ENCODE measurements at regions not wholly inside any gene's neighbourhood (a gene's known extent, or its start where the extent isn't known, plus 50 kb on each side); places are given as distances from the start of the nearest gene placed in this dataset.

DNA sequence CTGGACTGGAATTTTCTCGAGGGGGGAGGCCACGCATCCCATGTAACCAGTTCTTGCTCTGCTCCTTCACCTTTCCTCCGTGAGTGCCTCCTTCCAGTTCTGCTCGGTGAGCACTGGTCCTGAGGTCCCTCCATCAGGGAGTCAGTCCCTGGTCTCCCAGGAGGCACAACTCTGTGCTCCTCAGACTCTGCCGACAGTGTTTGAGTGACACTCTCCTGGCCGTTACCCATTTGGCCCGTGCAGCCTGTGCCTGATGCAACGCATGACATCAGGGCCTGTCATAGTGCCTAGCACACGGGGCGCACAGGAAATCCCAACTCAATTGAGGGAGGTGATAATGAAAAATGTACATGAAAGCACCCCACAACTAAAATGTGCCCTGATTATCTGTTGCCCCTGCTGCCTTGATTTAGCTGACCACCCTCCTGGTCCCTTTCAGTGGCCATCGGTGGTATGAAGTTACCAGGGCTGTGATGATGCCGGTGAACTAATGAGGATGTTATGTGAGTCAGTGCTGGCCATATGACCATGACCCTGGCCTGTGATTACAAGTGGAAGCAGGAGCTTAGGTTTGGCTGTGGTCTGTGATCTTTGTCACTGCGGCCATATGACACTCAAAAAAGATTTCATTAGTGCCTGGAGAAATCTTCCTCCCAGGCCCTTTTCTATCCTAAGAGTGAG is 144.6 kb downstream of the TDRD15 start:
- CTCF ChIA-PET (ENCODE audit: low intra/inter-chr PET ratio, low total read pairs): no interaction called here
- in situ Hi-C loops (cut with HindIII; ENCODE audit: extremely low pct_ligation_motif_present, low pct_unique_long_range_greater_than_20kb): no loop called here
- H3K4me1 ChIP-seq (ENCODE audit: insufficient read depth, low read length): peaks cover 26% of the 10 kb centered on the region
- POLR2A ChIA-PET: no interaction called here
- no peak overlapping the region for H3K9ac ChIP-seq (ENCODE audit: insufficient read depth, low read depth, low read length)
- intact Hi-C loops (cut with micrococcal nuclease; ENCODE audit: unreplicated experiment): no loop called here
- FAIRE-seq (no peak), DNase-seq (ENCODE audit: low spot score) (no peak), ATAC-seq (no peak; the same call in 2 of the 3 replicates)
- no peak overlapping the region for H3K27ac ChIP-seq (ENCODE audit: extremely low read length, insufficient read depth, low read length)
- H3K4me3 ChIP-seq (replicated peaks in 1 of 3; ENCODE audit: insufficient read depth in 1 of 3, low read depth in 2 of 3, low read length in 3 of 3): no peak overlapping the region
- no peak overlapping the region for H2AFZ ChIP-seq (ENCODE audit: low read length)
- H3K79me2 ChIP-seq (ENCODE audit: insufficient read depth, low read length): no peaks in the 10 kb centered on the region
- H3K4me2 ChIP-seq (ENCODE audit: low read depth, low read length): no peak overlapping the region
- peaks cover 0 to 9% of the 10 kb centered on the region in 2 experiments; a peak in 1 of 5 replicates for H3K27me3 ChIP-seq (ENCODE audit: control insufficient read depth in 1 of 2, insufficient read depth in 2 of 2, low read length in 2 of 2)
- no peaks in the 10 kb centered on the region for H3K36me3 ChIP-seq (replicated peaks in 1 of 2; ENCODE audit: control insufficient read depth in 1 of 2, insufficient read depth in 2 of 2, low read length in 2 of 2)
- BruUV-seq (replicated peaks): no TSS peak
- WGBS (ENCODE audit: low lambda C conversion rate): 61% methylated on average over 13 of the region's 13 CpGs
- TF ChIP-seq CREM (IDR thresholded peaks at IDR 0.05) (no peak), CREM (CRISPR knock-in tag; IDR thresholded peaks at IDR 0.05) (no peak), RCOR2 (CRISPR knock-in tag; IDR thresholded peaks at IDR 0.05) (no peak)
- TF ChIP-seq, protein P1, sequence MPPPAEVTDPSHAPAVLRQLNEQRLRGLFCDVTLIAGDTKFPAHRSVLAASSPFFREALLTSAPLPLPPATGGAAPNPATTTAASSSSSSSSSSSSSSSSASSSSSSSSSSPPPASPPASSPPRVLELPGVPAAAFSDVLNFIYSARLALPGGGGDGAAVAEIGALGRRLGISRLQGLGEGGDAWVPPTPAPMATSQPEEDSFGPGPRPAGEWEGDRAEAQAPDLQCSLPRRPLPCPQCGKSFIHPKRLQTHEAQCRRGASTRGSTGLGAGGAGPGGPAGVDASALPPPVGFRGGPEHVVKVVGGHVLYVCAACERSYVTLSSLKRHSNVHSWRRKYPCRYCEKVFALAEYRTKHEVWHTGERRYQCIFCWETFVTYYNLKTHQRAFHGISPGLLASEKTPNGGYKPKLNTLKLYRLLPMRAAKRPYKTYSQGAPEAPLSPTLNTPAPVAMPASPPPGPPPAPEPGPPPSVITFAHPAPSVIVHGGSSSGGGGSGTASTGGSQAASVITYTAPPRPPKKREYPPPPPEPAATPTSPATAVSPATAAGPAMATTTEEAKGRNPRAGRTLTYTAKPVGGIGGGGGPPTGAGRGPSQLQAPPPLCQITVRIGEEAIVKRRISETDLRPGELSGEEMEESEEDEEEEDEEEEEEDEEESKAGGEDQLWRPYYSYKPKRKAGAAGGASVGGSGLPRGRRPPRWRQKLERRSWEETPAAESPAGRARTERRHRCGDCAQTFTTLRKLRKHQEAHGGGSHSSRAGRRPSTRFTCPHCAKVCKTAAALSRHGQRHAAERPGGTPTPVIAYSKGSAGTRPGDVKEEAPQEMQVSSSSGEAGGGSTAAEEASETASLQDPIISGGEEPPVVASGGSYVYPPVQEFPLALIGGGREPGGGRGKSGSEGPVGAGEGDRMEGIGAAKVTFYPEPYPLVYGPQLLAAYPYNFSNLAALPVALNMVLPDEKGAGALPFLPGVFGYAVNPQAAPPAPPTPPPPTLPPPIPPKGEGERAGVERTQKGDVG (CRISPR knock-in tag; IDR thresholded peaks at IDR 0.05; ENCODE audit: borderline replicate concordance): no peak
- H4K20me1 ChIP-seq (ENCODE audit: insufficient read depth, low read length): no peaks in the 10 kb centered on the region
- H3K9me3 ChIP-seq (ENCODE audit: low read length): no peaks in the 10 kb centered on the region

DNA sequence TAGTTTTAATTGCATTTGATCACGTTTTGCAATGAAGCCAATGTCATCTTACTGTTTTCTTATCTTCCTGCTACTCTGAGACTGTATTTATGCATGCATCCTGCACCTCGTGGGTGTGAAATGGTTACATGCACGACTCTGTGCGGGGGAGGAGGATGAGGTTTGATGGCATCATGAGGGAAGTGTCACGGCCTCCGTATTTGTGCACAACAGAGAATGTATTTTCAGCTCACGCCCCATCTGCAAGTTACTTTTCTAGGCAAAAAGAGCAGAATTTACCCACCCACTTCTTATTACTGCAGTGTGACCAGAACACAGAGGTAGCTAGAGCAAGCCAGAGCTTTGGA is 145.1 kb downstream of the TDRD15 start:
- DNase-seq (ENCODE audit: low spot score): no peak
- Histone ChIP-seq H3K36me3 (replicated peaks in 1 of 2; ENCODE audit: control insufficient read depth in 1 of 2, insufficient read depth in 2 of 2, low read length in 2 of 2) (no peaks in the 10 kb centered on the region), H3K4me1 (ENCODE audit: insufficient read depth, low read length) (peaks cover 21% of the 10 kb centered on the region), H3K27ac (ENCODE audit: extremely low read length, insufficient read depth, low read length) (no peak overlapping the region), H2AFZ (ENCODE audit: low read length) (no peak overlapping the region), H3K4me2 (ENCODE audit: low read depth, low read length) (no peak overlapping the region), H3K9ac (ENCODE audit: insufficient read depth, low read depth, low read length) (no peak overlapping the region), H3K27me3 (ENCODE audit: control insufficient read depth in 1 of 2, insufficient read depth in 2 of 2, low read length in 2 of 2) (peaks cover 0 to 5% of the 10 kb centered on the region in 2 experiments; a peak in 1 of 5 replicates), H4K20me1 (ENCODE audit: insufficient read depth, low read length) (no peaks in the 10 kb centered on the region), H3K9me3 (ENCODE audit: low read length) (no peaks in the 10 kb centered on the region), H3K79me2 (ENCODE audit: insufficient read depth, low read length) (no peaks in the 10 kb centered on the region), H3K4me3 (replicated peaks in 1 of 3; ENCODE audit: insufficient read depth in 1 of 3, low read depth in 2 of 3, low read length in 3 of 3) (no peak overlapping the region)
- TF ChIP-seq, protein P2, sequence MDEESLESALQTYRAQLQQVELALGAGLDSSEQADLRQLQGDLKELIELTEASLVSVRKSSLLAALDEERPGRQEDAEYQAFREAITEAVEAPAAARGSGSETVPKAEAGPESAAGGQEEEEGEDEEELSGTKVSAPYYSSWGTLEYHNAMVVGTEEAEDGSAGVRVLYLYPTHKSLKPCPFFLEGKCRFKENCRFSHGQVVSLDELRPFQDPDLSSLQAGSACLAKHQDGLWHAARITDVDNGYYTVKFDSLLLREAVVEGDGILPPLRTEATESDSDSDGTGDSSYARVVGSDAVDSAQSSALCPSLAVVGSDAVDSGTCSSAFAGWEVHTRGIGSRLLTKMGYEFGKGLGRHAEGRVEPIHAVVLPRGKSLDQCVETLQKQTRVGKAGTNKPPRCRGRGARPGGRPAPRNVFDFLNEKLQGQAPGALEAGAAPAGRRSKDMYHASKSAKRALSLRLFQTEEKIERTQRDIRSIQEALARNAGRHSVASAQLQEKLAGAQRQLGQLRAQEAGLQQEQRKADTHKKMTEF (CRISPR knock-in tag; IDR thresholded peaks at IDR 0.05): no peak
- TF ChIP-seq CBX2 (IDR thresholded peaks at IDR 0.05; ENCODE audit: low read depth, low read length) (no peak), CBX2 (CRISPR knock-in tag; IDR thresholded peaks at IDR 0.05; ENCODE audit: low read depth) (no peak), ZNF552 (CRISPR knock-in tag; IDR thresholded peaks at IDR 0.05; ENCODE audit: borderline replicate concordance) (no peak), ZNF792 (CRISPR knock-in tag; IDR thresholded peaks at IDR 0.05) (no peak)
- POLR2A ChIA-PET: no interaction called here
- intact Hi-C loops (cut with micrococcal nuclease; ENCODE audit: unreplicated experiment): no loop called here
- in situ Hi-C loops (cut with HindIII; ENCODE audit: extremely low pct_ligation_motif_present, low pct_unique_long_range_greater_than_20kb): no loop called here
- BruUV-seq (replicated peaks): no TSS peak
- no peak for ATAC-seq
- FAIRE-seq: no peak
- 28% methylated on average over 7 of the region's 7 CpGs for WGBS (ENCODE audit: low lambda C conversion rate)
- CTCF ChIA-PET (ENCODE audit: low intra/inter-chr PET ratio, low total read pairs): no interaction called here

Measured in HepG2 (cell line).